ENCODE measurements at regions not wholly inside any gene's neighbourhood (a gene's known extent, or its start where the extent isn't known, plus 50 kb on each side); places are given as distances from the start of the nearest gene placed in this dataset.

- TF ChIP-seq CTCF (IDR thresholded peaks at IDR 0.05; ENCODE audit: insufficient read depth, low read length) (no peak), REST (IDR thresholded peaks at IDR 0.05; ENCODE audit: insufficient replicate concordance, low read depth) (no peak), POLR2AphosphoS5 (IDR thresholded peaks at IDR 0.05; ENCODE audit: low read depth) (no peak)
These were observed 327.7 kb upstream of the KAZN start for GRCh38 chr1:14270821-14271220.
